ENCODE measurements at regions not wholly inside any gene's neighbourhood (a gene's known extent, or its start where the extent isn't known, plus 50 kb on each side); places are given as distances from the start of the nearest gene placed in this dataset.

DNA sequence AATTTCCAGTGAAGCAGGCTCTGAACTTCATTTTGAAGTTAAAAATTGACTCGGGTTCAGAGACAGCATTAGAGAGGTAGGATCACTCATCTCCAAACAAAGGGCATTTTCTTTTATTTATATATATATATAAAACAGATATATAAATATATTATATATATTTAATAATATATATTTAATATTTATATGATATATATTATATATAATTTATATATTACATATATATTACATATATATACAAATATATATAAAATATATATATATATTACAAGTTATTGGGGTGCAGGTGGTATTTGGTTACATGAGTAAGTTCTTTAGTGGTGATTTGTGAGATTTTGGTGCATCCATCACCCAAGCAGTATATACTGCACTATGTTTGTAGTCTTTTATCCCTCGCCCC, 320.8 kb downstream of the MAP2K6 start:
- H3K36me3 ChIP-seq (ENCODE audit: control insufficient read depth, insufficient read depth, low read length), result no peaks in the 10 kb centered on the region
- H3K9me3 ChIP-seq (ENCODE audit: control insufficient read depth, insufficient read depth, low read length), result no peaks in the 10 kb centered on the region
- no peak overlapping the region for H3K4me3 ChIP-seq (ENCODE audit: low read depth, low read length)
- H3K27ac ChIP-seq (ENCODE audit: low read depth, low read length), result no peak overlapping the region
- H3K27me3 ChIP-seq (ENCODE audit: control insufficient read depth, insufficient read depth, low read length), result no peaks in the 10 kb centered on the region
- no peaks in the 10 kb centered on the region for H3K4me1 ChIP-seq (ENCODE audit: control insufficient read depth, insufficient read depth, low read length)
- H3K9ac ChIP-seq (ENCODE audit: low read depth, low read length), result no peak overlapping the region

DNA sequence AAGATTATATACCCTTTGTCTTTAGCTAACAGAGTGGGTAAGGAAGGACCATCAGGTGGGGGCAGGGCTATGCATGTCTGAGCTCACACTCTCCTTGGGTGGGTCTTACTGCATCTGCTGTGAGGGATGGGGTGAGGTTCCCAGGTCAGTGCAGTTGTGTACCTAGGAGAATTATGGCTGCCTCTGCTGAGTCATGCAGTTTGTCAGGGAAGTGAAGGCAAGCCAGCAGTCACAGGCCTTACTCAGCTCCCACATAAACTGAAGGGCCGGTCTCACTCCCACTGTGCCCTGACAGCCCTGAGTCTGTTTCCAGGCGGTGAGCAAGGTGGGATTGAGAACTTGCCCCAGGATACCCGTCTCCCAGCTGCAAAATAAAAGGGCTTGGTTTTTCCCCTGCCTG, 328.6 kb downstream of the MAP2K6 start:
- Histone ChIP-seq H3K4me1 (ENCODE audit: control insufficient read depth, insufficient read depth, low read length) (no peaks in the 10 kb centered on the region), H3K9me3 (ENCODE audit: control insufficient read depth, insufficient read depth, low read length) (peaks cover 5% of the 10 kb centered on the region; the same call in 1 of the 2 replicates), H3K27ac (ENCODE audit: low read depth, low read length) (no peak overlapping the region), H3K4me3 (ENCODE audit: low read depth, low read length) (no peak overlapping the region), H3K36me3 (ENCODE audit: control insufficient read depth, insufficient read depth, low read length) (no peaks in the 10 kb centered on the region), H3K27me3 (ENCODE audit: control insufficient read depth, insufficient read depth, low read length) (no peaks in the 10 kb centered on the region), H3K9ac (ENCODE audit: low read depth, low read length) (no peak overlapping the region)

DNA sequence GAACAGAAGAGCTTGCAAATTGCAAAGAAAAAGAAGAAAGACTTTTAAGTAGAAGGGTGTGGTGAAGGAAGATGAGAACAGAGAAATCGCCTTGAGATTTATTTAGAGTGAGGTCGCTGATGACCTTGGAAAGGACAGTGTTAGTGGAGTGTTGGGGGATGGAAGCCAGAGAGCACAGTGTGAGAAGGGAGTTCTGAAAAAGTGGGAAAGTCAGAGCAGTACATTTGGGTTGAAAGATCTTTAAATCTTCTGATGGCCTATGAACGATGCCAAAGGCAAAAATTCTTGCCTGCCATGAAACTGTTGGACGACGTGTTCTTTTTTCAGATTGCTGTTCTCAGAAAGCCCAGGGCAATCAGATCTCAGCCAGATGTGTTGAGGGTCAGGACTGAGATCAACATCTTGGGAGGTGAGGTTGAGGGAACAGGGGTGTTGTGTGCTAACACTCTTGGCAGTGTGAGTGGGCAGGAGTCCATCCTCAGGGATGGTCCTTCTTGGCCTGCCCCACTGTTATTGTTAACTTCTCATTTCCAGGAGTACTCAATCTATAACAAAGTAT, 330.1 kb downstream of the MAP2K6 start:
- peaks cover 5% of the 10 kb centered on the region; the same call in 1 of the 2 replicates for H3K9me3 ChIP-seq (ENCODE audit: control insufficient read depth, insufficient read depth, low read length)
- no peaks in the 10 kb centered on the region for H3K4me1 ChIP-seq (ENCODE audit: control insufficient read depth, insufficient read depth, low read length)
- H3K27ac ChIP-seq (ENCODE audit: low read depth, low read length), result no peak overlapping the region
- H3K27me3 ChIP-seq (ENCODE audit: control insufficient read depth, insufficient read depth, low read length), result no peaks in the 10 kb centered on the region
- H3K4me3 ChIP-seq (ENCODE audit: low read depth, low read length), result no peak overlapping the region
- H3K36me3 ChIP-seq (ENCODE audit: control insufficient read depth, insufficient read depth, low read length), result no peaks in the 10 kb centered on the region
- H3K9ac ChIP-seq (ENCODE audit: low read depth, low read length), result no peak overlapping the region

DNA sequence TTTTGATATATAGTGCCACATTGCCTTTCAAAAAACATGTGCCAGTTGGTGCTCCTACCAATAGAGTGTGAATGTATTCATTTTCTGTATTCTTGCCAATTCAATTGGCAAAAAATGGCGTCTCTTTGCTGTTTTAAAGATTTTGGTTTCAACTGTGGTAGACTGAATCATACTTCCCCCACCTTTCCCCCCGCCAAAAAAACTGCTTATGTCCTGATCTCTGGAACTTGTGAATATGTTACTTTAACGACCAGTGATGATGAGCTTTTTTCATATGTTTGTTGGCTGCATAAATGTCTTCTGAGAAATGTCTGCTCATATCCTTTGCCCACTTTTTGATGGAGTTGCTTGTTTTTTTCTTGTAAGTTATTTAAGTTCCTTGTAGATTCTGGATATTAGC, 325.1 kb upstream of the KCNJ16 start:
- H3K4me3 ChIP-seq (ENCODE audit: low read depth, low read length), result no peak overlapping the region
- no peaks in the 10 kb centered on the region for H3K36me3 ChIP-seq (ENCODE audit: control insufficient read depth, insufficient read depth, low read length)
- no peaks in the 10 kb centered on the region for H3K27me3 ChIP-seq (ENCODE audit: control insufficient read depth, insufficient read depth, low read length)
- no peaks in the 10 kb centered on the region for H3K4me1 ChIP-seq (ENCODE audit: control insufficient read depth, insufficient read depth, low read length)
- H3K9ac ChIP-seq (ENCODE audit: low read depth, low read length), result no peak overlapping the region
- no peak overlapping the region for H3K27ac ChIP-seq (ENCODE audit: low read depth, low read length)
- no peaks in the 10 kb centered on the region for H3K9me3 ChIP-seq (ENCODE audit: control insufficient read depth, insufficient read depth, low read length)

DNA sequence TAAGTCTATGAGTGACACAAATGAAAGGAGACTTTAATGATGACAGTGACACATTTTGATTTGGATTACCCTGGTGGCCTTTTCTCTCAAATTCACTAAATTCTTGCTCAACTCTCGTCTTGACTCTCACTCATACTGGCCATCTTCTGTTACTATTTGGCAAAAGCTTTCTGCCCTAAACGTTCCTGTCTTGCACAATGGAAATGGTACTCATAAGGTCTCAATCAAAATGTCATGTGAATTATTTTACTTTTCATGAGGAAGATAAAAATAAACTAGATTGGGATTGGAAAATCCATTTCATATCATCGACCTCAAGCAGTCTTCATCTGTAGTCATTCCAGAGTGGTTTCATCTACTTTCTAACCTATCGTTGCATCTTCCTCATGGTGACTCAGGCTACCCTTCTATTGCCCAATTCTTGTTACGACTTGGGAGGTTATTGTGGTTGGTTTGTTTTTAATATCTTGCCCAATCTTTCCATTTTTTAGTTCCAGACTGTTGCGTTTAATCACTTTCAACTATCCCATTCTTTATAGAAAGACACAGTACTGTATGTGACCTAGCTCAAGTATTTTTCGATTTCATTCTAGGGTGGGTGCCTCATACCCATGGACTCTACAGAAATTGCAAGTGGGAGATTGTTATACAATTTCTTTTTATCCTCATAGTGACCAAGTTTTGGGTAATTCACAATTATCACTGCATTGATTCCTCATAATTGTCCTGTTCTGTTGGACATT, 317.2 kb upstream of the KCNJ16 start:
- Histone ChIP-seq H3K9ac (ENCODE audit: low read depth, low read length) (no peak overlapping the region), H3K4me3 (ENCODE audit: low read depth, low read length) (no peak overlapping the region), H3K9me3 (ENCODE audit: control insufficient read depth, insufficient read depth, low read length) (no peaks in the 10 kb centered on the region), H3K27ac (ENCODE audit: low read depth, low read length) (no peak overlapping the region), H3K27me3 (ENCODE audit: control insufficient read depth, insufficient read depth, low read length) (no peaks in the 10 kb centered on the region), H3K4me1 (ENCODE audit: control insufficient read depth, insufficient read depth, low read length) (0 out of 2 replicates have a peak, but pooled peaks cover 7% of the 10 kb centered on the region), H3K36me3 (ENCODE audit: control insufficient read depth, insufficient read depth, low read length) (no peaks in the 10 kb centered on the region)

DNA sequence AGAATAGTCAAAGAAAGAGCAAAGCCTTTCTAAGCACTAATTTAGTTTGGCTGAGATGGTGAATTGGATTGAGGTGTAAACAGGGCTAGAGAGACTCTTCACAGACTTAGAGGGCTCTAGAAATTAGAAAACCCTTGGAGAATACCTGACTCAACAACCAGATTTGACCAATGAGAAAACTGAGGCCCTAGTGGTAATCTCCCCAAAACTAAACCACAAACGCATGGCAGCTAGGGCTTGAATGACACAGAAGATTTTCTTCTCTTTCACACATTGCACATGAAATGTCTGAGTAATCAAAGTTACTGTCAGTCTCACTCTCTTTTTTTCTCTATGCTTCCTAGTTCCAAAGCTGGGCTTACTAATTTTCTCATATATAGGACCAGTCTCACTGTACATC, 314.5 kb upstream of the KCNJ16 start:
- no peak overlapping the region for H3K4me3 ChIP-seq (ENCODE audit: low read depth, low read length)
- no peaks in the 10 kb centered on the region for H3K9me3 ChIP-seq (ENCODE audit: control insufficient read depth, insufficient read depth, low read length)
- H3K27ac ChIP-seq (ENCODE audit: low read depth, low read length), result no peak overlapping the region
- peaks cover 7% of the 10 kb centered on the region; the same call in 1 of the 2 replicates for H3K4me1 ChIP-seq (ENCODE audit: control insufficient read depth, insufficient read depth, low read length)
- no peaks in the 10 kb centered on the region for H3K27me3 ChIP-seq (ENCODE audit: control insufficient read depth, insufficient read depth, low read length)
- no peak overlapping the region for H3K9ac ChIP-seq (ENCODE audit: low read depth, low read length)
- no peaks in the 10 kb centered on the region for H3K36me3 ChIP-seq (ENCODE audit: control insufficient read depth, insufficient read depth, low read length)

DNA sequence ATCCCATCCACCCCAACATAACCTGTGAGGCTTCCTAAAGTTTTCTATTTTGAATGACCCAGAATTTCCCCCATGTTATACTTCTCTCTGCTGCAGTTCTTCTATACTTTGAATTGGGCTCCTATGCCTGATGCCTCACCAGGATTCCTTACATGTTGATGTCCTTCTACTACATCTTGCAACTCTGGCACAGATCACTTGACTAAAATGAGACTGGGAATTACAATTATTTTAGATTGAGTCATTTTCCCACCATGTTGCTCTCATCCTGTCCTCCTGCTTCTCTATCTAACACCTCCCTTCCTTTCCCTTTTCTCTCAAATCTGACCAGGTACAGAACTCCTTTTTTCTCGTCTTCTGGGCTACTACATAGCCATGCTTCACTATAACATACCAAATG, 314.0 kb upstream of the KCNJ16 start:
- Histone ChIP-seq H3K4me3 (ENCODE audit: low read depth, low read length) (no peak overlapping the region), H3K27me3 (ENCODE audit: control insufficient read depth, insufficient read depth, low read length) (no peaks in the 10 kb centered on the region), H3K27ac (ENCODE audit: low read depth, low read length) (no peak overlapping the region), H3K36me3 (ENCODE audit: control insufficient read depth, insufficient read depth, low read length) (no peaks in the 10 kb centered on the region), H3K9me3 (ENCODE audit: control insufficient read depth, insufficient read depth, low read length) (no peaks in the 10 kb centered on the region), H3K4me1 (ENCODE audit: control insufficient read depth, insufficient read depth, low read length) (peaks cover 7% of the 10 kb centered on the region; the same call in 1 of the 2 replicates), H3K9ac (ENCODE audit: low read depth, low read length) (no peak overlapping the region)

DNA sequence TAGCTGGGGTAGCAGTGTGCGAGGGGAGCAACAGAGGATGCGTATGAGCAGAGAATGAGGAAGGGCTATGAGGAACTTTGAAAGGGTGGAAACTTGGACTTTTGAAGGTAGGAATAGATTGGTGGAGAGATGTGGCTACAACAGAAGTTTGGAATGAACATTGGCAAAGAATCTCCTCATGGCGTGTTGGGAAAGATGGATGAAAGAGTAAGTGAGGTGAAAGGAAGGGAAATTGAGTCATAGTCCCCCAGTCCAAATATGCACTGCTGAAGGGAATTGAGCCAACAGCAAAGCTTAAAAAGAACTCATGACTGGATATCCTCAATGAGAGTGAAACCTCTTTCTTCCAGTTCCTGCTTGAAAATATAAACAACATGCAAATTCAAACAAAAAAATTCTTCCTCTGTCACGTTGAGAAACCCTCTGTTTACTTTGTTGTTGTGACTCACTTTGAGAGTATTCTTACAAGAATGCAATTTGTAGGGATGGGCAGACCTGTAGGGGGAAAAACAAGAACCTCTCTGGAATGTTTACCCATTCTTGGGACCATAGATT, 313.2 kb upstream of the KCNJ16 start:
- no peak overlapping the region for H3K27ac ChIP-seq (ENCODE audit: low read depth, low read length)
- no peaks in the 10 kb centered on the region for H3K27me3 ChIP-seq (ENCODE audit: control insufficient read depth, insufficient read depth, low read length)
- H3K4me1 ChIP-seq (ENCODE audit: control insufficient read depth, insufficient read depth, low read length), result peaks cover 7% of the 10 kb centered on the region; the same call in 1 of the 2 replicates
- no peak overlapping the region for H3K4me3 ChIP-seq (ENCODE audit: low read depth, low read length)
- no peaks in the 10 kb centered on the region for H3K36me3 ChIP-seq (ENCODE audit: control insufficient read depth, insufficient read depth, low read length)
- no peak overlapping the region for H3K9ac ChIP-seq (ENCODE audit: low read depth, low read length)
- no peaks in the 10 kb centered on the region for H3K9me3 ChIP-seq (ENCODE audit: control insufficient read depth, insufficient read depth, low read length)

DNA sequence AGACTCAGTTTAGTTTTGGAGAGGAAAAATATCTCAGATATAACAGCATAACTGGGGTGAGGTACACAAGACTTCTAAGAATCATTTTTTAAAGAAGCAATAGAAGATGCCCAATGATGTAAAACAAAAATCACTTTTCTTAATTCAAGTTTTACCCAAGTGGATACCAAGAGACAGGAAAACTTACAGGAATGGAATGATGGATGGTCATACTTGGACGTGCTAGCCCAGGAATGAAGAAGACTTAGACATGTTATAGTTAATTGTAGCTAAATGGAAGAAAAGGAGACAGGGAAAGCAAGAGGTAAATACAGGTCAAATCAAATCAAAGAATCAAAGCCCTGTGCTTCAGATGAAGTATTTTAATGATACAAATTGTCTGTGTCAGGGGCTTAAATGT, 312.7 kb upstream of the KCNJ16 start:
- no peak overlapping the region for H3K27ac ChIP-seq (ENCODE audit: low read depth, low read length)
- H3K9me3 ChIP-seq (ENCODE audit: control insufficient read depth, insufficient read depth, low read length), result no peaks in the 10 kb centered on the region
- no peak overlapping the region for H3K9ac ChIP-seq (ENCODE audit: low read depth, low read length)
- peaks cover 7% of the 10 kb centered on the region; the same call in 1 of the 2 replicates for H3K4me1 ChIP-seq (ENCODE audit: control insufficient read depth, insufficient read depth, low read length)
- H3K27me3 ChIP-seq (ENCODE audit: control insufficient read depth, insufficient read depth, low read length), result no peaks in the 10 kb centered on the region
- H3K4me3 ChIP-seq (ENCODE audit: low read depth, low read length), result no peak overlapping the region
- H3K36me3 ChIP-seq (ENCODE audit: control insufficient read depth, insufficient read depth, low read length), result no peaks in the 10 kb centered on the region

DNA sequence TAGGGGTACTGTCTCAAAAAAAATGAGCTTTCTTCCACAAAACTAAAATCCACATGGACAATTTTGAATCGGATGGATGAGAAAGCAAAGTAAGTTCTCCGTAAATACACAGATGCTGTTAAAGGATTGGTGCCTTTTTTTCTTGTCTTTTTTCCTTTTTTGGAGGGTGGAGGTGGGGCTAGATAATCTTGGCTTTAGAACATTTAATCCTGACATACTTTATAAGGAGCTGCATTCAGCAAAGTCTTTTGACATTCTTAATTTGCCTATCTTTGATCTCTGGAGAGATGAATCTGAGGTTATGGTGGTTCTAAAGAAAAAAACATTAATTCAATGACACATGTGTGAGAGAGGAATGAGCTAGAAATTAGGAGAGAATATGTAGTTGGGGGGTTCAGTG, 312.3 kb upstream of the KCNJ16 start:
- H3K36me3 ChIP-seq (ENCODE audit: control insufficient read depth, insufficient read depth, low read length), result no peaks in the 10 kb centered on the region
- no peaks in the 10 kb centered on the region for H3K9me3 ChIP-seq (ENCODE audit: control insufficient read depth, insufficient read depth, low read length)
- H3K4me1 ChIP-seq (ENCODE audit: control insufficient read depth, insufficient read depth, low read length), result peaks cover 7% of the 10 kb centered on the region; the same call in 1 of the 2 replicates
- no peak overlapping the region for H3K4me3 ChIP-seq (ENCODE audit: low read depth, low read length)
- no peaks in the 10 kb centered on the region for H3K27me3 ChIP-seq (ENCODE audit: control insufficient read depth, insufficient read depth, low read length)
- H3K9ac ChIP-seq (ENCODE audit: low read depth, low read length), result no peak overlapping the region
- no peak overlapping the region for H3K27ac ChIP-seq (ENCODE audit: low read depth, low read length)

DNA sequence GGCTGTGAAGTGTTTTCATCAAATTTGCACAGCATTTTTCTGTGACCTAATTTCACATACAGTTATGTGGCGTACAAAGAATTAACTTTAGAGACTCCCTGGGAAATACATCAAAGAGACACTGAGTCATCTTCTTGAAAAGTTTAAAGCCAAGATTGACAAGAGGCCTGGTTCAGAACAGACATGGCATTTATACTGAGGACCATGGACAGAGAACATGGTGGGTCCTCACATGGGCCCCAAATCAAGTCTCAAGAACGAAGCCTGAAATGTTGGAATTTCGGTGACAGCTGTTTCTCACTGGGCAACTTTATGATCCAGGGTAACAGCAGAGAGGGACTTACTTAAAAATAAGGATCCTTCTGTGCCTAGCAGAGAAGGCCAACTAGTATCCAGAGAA, 311.5 kb upstream of the KCNJ16 start:
- Histone ChIP-seq H3K36me3 (ENCODE audit: control insufficient read depth, insufficient read depth, low read length) (no peaks in the 10 kb centered on the region), H3K27me3 (ENCODE audit: control insufficient read depth, insufficient read depth, low read length) (no peaks in the 10 kb centered on the region), H3K4me1 (ENCODE audit: control insufficient read depth, insufficient read depth, low read length) (peaks cover 7% of the 10 kb centered on the region; the same call in 1 of the 2 replicates), H3K9ac (ENCODE audit: low read depth, low read length) (no peak overlapping the region), H3K27ac (ENCODE audit: low read depth, low read length) (no peak overlapping the region), H3K4me3 (ENCODE audit: low read depth, low read length) (no peak overlapping the region), H3K9me3 (ENCODE audit: control insufficient read depth, insufficient read depth, low read length) (no peaks in the 10 kb centered on the region)
